HEK293T (cell line): ENCODE measurements at regions not wholly inside any gene's neighbourhood (a gene's known extent, or its start where the extent isn't known, plus 50 kb on each side); places are given as distances from the start of the nearest gene placed in this dataset.

Experiments
- ARNT ChIP-seq: fragments of 450-650 bp; IDR thresholded peaks from 2 replicates; pipeline ENCODE4 v1.6.1; 2017; ENCODE audit warnings: mild to moderate bottlenecking
- BHLHE40 ChIP-seq: fragments of 450-650 bp; IDR thresholded peaks from 2 replicates; pipeline ENCODE4 v1.6.1; 2016; ENCODE audit warnings: mild to moderate bottlenecking, moderate library complexity, borderline replicate concordance
- FOXK2 ChIP-seq: fragments of 450-650 bp; IDR thresholded peaks from 2 replicates; pipeline ENCODE4 v1.6.1; 2016; ENCODE audit warnings: mild to moderate bottlenecking
- HDGF ChIP-seq: fragments of 450-650 bp; IDR thresholded peaks from 2 replicates; pipeline ENCODE4 v1.6.1; 2017; ENCODE audit warnings: antibody characterized with exemption, borderline replicate concordance
- NFRKB ChIP-seq: fragments of 450-650 bp; IDR thresholded peaks from 2 replicates; pipeline ENCODE4 v1.6.1; 2016; ENCODE audit warnings: mild to moderate bottlenecking, moderate library complexity
- SP1 ChIP-seq: fragments of 450-650 bp; IDR thresholded peaks from 2 replicates; pipeline ENCODE4 v1.6.1; 2017
- TARDBP ChIP-seq: fragments of 450-650 bp; IDR thresholded peaks from 2 replicates; pipeline ENCODE4 v1.6.1; 2016

DNA sequence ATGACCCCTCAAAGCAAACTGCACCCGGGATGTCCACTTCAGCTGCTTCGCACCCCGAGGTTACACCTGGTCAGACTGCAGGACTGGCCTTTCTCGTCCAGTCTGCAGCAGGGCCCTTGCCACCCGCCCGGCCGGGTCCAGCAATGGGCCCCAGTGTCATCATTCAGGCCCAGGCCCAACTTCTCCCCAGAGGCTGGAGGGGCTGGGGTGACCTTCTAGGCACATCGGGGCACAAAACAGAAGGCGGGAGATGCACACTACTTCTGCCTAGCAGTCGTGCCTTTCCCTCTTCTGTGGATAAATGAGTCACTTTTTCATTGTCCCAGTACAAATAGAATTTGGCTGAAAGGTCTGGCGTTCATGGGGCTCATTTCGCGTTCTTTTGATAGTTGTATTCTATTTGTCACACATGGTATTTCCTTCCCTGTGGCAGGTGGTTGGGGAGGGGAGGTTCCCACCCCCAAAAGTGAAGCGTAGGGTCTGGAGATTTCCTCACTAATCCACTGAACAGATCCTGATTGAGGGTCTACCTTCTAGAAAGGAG is 56.9 kb upstream of the ID2 start:
- TF ChIP-seq HDGF (no peak), NFRKB (no peak), ARNT (no peak), SP1 (no peak), FOXK2 (no peak), TARDBP (no peak), BHLHE40 (no peak)
